ENCODE measurements at regions not wholly inside any gene's neighbourhood (a gene's known extent, or its start where the extent isn't known, plus 50 kb on each side); places are given as distances from the start of the nearest gene placed in this dataset.

GRCh38 chr9:99447951-99448350, 225.9 kb downstream of the SEC61B start:
- TF ChIP-seq, protein P1, sequence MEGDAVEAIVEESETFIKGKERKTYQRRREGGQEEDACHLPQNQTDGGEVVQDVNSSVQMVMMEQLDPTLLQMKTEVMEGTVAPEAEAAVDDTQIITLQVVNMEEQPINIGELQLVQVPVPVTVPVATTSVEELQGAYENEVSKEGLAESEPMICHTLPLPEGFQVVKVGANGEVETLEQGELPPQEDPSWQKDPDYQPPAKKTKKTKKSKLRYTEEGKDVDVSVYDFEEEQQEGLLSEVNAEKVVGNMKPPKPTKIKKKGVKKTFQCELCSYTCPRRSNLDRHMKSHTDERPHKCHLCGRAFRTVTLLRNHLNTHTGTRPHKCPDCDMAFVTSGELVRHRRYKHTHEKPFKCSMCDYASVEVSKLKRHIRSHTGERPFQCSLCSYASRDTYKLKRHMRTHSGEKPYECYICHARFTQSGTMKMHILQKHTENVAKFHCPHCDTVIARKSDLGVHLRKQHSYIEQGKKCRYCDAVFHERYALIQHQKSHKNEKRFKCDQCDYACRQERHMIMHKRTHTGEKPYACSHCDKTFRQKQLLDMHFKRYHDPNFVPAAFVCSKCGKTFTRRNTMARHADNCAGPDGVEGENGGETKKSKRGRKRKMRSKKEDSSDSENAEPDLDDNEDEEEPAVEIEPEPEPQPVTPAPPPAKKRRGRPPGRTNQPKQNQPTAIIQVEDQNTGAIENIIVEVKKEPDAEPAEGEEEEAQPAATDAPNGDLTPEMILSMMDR (IDR thresholded peaks at IDR 0.05; ENCODE audit: unreplicated experiment) = no peak
- no peaks in the 10 kb centered on the region for H3K27me3 Mint-ChIP-seq (ENCODE audit: low read depth)
- no peaks in the 10 kb centered on the region for H3K4me1 Mint-ChIP-seq
- peaks cover 6% of the 10 kb centered on the region for H3K9me3 Mint-ChIP-seq
- H3K27ac Mint-ChIP-seq = no peak overlapping the region
- DNase-seq (ENCODE audit: low spot score in 2 of 2, unreplicated experiment in 2 of 2) = no peak
- H3K4me3 Mint-ChIP-seq = no peak overlapping the region
- H3K36me3 Mint-ChIP-seq = peaks cover 1% of the 10 kb centered on the region

- Mint-ChIP-seq H3K4me3 (no peak overlapping the region), H3K4me1 (no peaks in the 10 kb centered on the region), H3K9me3 (peaks cover 6% of the 10 kb centered on the region), H3K27ac (no peak overlapping the region), H3K27me3 (ENCODE audit: low read depth) (no peaks in the 10 kb centered on the region), H3K36me3 (peaks cover 1% of the 10 kb centered on the region)
- TF ChIP-seq, protein P1 (IDR thresholded peaks at IDR 0.05; ENCODE audit: unreplicated experiment) = no peak
- no peak for DNase-seq (ENCODE audit: low spot score in 2 of 2, unreplicated experiment in 2 of 2)
These were observed 227.6 kb downstream of the SEC61B start for GRCh38 chr9:99449726-99450125.

DNA sequence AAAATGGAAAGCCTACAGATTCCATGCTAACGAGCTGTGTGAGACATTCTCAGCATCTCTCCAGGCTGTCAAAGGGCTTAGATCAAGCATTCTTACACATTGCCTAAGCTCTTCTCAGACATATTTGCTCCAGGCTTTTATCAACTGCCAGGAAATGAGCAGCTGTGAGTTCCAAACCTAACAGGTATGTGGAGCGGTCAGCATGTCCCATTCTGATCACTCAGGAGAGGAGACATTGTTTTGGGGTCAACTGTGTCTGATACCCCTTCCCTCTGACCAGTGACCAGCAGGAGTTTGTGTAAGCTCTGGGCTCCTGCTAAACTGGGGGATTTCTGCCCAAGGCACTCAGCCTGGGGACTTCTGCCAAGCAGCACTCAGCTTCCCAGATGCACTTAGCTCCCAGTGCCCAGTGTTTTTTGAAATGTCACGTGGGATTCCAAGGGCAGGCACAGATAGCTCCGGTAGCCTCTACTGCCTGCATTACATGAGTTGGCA, 229.1 kb downstream of the SEC61B start:
- peaks cover 1% of the 10 kb centered on the region for H3K36me3 Mint-ChIP-seq
- H3K4me1 Mint-ChIP-seq = no peaks in the 10 kb centered on the region
- H3K27ac Mint-ChIP-seq = no peak overlapping the region
- TF ChIP-seq, protein P1 (IDR thresholded peaks at IDR 0.05; ENCODE audit: unreplicated experiment) = no peak
- no peak overlapping the region for H3K4me3 Mint-ChIP-seq
- peaks cover 6% of the 10 kb centered on the region for H3K9me3 Mint-ChIP-seq
- no peaks in the 10 kb centered on the region for H3K27me3 Mint-ChIP-seq (ENCODE audit: low read depth)
- DNase-seq (ENCODE audit: low spot score in 2 of 2, unreplicated experiment in 2 of 2) = no peak

DNA sequence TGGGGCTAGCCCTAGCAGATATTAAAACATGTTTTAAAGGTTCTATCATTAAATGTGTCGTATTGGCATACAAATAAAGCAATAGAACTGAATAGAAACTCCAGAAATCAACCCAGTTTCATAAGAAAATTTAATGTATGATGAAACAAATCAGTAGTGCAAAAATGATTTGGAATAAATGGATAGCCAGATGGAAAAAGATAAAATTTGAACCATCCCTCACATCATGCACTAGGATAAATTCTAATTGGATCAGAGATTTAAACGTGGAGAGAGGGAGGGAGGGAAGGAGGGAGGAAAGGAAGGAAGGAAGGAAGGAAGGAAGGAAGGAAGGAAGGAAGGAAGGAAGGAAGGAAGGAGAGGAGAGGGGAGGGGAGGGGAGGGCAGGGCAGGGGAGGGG, 235.3 kb downstream of the SEC61B start:
- Mint-ChIP-seq H3K4me3 (no peak overlapping the region), H3K27me3 (ENCODE audit: low read depth) (no peaks in the 10 kb centered on the region), H3K9me3 (peaks cover 8% of the 10 kb centered on the region), H3K27ac (no peak overlapping the region), H3K36me3 (no peaks in the 10 kb centered on the region), H3K4me1 (no peaks in the 10 kb centered on the region)
- no peak for DNase-seq (ENCODE audit: low spot score in 2 of 2, unreplicated experiment in 2 of 2)
- TF ChIP-seq, protein P1 (IDR thresholded peaks at IDR 0.05; ENCODE audit: unreplicated experiment) = no peak

DNA sequence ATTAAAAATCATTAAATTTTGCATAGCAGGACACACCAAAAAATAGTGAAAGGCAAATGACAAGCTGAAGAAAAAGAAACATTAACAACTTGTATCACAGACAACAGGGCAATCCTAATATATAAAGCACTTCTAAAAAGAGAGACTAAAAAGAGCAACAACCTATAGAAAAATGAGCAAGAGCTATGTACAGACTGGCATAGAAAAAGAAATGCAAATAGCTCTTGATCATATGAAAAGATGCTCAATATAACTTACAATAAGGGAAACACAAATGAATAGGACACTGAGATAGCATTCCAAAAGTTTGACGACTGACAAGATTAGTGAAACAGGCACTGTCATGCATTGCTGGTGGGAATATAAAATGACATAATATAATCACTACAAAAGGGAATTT, 235.9 kb downstream of the SEC61B start:
- no peak overlapping the region for H3K27ac Mint-ChIP-seq
- no peaks in the 10 kb centered on the region for H3K27me3 Mint-ChIP-seq (ENCODE audit: low read depth)
- no peak for DNase-seq (ENCODE audit: low spot score in 2 of 2, unreplicated experiment in 2 of 2)
- H3K4me1 Mint-ChIP-seq = no peaks in the 10 kb centered on the region
- no peaks in the 10 kb centered on the region for H3K36me3 Mint-ChIP-seq
- TF ChIP-seq, protein P1 (IDR thresholded peaks at IDR 0.05; ENCODE audit: unreplicated experiment) = no peak
- H3K9me3 Mint-ChIP-seq = peaks cover 8% of the 10 kb centered on the region
- no peak overlapping the region for H3K4me3 Mint-ChIP-seq

DNA sequence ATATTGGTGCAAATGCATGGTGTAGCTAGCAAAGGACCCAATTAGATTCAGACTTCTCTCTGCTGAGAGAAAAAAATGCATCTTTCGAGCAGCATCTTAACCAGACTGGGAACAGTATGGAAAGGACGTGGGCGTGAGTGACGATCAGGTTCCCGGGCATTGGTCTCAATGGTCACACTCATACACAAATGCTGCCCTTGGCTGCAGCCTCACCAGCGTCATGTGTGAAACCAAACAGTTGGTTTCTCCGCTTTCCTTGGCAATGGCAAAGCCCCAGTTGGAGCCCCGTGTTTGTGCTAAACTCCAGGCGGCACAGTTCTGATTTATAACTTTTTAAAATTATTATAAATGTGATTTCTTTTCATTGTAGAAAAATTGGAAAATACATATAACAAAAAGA, 237.8 kb downstream of the SEC61B start:
- TF ChIP-seq, protein P1 (IDR thresholded peaks at IDR 0.05; ENCODE audit: unreplicated experiment) = no peak
- H3K27ac Mint-ChIP-seq = no peak overlapping the region
- H3K4me3 Mint-ChIP-seq = no peak overlapping the region
- no peaks in the 10 kb centered on the region for H3K36me3 Mint-ChIP-seq
- no peak for DNase-seq (ENCODE audit: low spot score in 2 of 2, unreplicated experiment in 2 of 2)
- no peaks in the 10 kb centered on the region for H3K27me3 Mint-ChIP-seq (ENCODE audit: low read depth)
- peaks cover under 1% of the 10 kb centered on the region for H3K4me1 Mint-ChIP-seq
- H3K9me3 Mint-ChIP-seq = peaks cover 8% of the 10 kb centered on the region
